ENCODE measurements at regions not wholly inside any gene's neighbourhood (a gene's known extent, or its start where the extent isn't known, plus 50 kb on each side); places are given as distances from the start of the nearest gene placed in this dataset.

DNA sequence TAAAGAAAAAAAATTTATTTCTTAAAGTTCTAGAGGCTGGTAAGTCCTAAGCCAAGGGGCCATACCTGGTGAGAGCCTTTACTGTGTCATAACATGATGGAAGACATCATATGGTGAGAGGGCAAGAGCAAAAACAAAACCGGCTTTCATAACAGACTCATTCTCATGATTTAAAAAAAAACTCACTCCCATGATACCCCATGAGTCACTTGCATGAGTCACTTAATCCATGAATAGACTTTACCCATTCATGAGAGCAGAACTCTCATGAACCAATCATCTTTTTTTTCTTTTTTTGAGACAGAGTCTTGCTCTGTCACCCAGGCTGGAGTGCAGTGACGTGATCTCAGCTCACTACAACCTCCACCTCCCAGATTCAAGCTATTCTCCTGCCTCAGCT, 369.7 kb upstream of the DIAPH2 start:
- TF ChIP-seq, protein P1, sequence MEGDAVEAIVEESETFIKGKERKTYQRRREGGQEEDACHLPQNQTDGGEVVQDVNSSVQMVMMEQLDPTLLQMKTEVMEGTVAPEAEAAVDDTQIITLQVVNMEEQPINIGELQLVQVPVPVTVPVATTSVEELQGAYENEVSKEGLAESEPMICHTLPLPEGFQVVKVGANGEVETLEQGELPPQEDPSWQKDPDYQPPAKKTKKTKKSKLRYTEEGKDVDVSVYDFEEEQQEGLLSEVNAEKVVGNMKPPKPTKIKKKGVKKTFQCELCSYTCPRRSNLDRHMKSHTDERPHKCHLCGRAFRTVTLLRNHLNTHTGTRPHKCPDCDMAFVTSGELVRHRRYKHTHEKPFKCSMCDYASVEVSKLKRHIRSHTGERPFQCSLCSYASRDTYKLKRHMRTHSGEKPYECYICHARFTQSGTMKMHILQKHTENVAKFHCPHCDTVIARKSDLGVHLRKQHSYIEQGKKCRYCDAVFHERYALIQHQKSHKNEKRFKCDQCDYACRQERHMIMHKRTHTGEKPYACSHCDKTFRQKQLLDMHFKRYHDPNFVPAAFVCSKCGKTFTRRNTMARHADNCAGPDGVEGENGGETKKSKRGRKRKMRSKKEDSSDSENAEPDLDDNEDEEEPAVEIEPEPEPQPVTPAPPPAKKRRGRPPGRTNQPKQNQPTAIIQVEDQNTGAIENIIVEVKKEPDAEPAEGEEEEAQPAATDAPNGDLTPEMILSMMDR (IDR thresholded peaks at IDR 0.05) = no peak
- TF ChIP-seq POLR2A (IDR thresholded peaks at IDR 0.05) (no peak), POLR2AphosphoS5 (IDR thresholded peaks at IDR 0.05) (no peak), EP300 (IDR thresholded peaks at IDR 0.05) (no peak)
